ENCODE measurements at regions not wholly inside any gene's neighbourhood (a gene's known extent, or its start where the extent isn't known, plus 50 kb on each side); places are given as distances from the start of the nearest gene placed in this dataset.

- no peak for DNase-seq
These were observed 98.4 kb downstream of the ZFP36L2 start for GRCh38 chr2:43127941-43128558.

GRCh38 chr2:43127208-43127940 lies 99.0 kb downstream of the ZFP36L2 start:
- peak in 1 of 2 experiments; percentile 13 for DNase-seq

GRCh38 chr2:43126817-43127207 lies 99.6 kb downstream of the ZFP36L2 start:
- no peak for DNase-seq

DNA sequence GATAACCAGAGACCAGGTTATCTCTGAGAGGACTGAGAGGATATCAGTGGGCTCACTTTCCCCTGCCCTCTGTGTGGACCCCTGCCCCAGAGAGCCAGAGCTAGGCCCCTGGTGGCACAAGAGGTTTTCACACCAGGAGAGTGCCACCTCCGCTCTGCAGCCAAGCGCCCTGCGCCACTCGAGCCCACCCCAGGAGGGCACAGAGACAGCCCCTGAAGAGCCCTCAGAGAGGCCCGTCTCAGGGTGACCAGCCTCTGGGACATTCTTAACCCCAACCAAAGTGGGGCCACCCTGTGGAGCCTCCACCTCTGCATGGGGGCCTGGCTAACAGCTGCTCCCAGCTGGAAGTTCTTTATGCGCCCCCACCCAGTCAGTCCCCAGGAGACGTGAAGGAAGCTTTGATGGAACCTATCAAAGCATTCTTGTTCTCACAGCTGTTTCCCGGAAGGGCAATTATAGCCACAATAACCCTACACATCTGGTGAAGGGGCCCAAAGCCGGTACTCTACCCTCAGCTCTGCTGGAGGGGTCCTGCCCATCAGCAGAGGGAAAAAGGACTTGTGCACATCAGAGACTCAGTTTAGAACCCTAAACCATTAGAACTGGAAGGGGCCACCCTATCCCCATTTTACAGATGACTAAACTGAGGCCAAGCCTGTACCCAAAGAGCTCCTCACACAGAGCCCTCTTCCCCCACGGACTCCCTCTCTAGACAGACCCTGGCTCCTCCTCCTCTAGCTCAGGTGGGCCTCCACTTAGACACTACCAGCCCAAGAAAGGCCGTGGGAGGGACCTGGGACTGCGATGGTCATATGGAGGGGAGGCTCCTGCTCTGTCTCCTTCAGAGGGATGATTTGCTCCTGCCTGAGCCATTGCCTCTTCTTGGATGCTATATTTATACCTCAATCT lies 101.1 kb downstream of the ZFP36L2 start:
- DNase-seq = no peak

- no peak for DNase-seq
These were observed 101.7 kb downstream of the ZFP36L2 start for GRCh38 chr2:43124687-43125057.

- DNase-seq = no peak
These were observed 102.3 kb downstream of the ZFP36L2 start for GRCh38 chr2:43123981-43124686.

- DNase-seq = no peak
These were observed 102.9 kb downstream of the ZFP36L2 start for GRCh38 chr2:43123486-43123885.

DNA sequence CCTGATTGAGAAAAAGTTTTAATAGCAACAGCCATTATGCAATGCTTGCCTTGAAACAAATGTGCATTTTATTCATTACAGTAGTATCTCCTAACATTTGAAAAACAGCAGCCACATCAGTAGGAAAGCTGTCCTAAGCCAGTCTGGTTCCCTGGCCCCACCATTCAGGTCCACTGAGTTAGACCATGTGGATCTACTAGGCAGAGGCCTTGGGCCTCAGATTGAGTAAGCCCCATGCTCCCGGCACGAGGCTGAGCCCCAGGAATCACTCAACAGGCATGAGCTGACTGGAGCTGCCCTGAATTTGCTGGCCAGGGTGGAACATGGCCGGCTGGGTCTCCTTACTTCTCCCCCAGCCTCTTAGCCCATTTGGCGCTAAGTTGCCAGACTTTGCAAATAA lies 103.4 kb downstream of the ZFP36L2 start:
- DNase-seq = no peak

- no peak for DNase-seq
These were observed 104.7 kb downstream of the ZFP36L2 start for GRCh38 chr2:43121580-43122314.

DNA sequence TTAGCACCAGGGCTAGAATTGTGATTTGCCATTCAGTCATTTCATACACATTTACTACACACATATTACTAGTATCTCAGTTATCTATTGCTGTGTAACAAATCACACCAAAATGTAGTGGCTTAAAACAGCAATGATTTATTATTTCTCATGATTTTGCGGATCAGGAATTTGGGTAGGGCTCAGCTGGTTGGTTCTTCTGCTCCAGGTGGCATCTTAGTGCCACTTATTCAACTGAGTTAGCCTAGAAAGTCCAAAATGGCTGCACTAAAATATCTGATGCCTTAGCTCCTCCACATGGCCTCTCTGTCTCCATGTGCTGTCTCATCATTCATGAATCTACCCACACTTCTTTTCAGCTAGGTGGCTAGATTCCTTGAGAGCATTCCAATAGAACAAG lies 107.1 kb downstream of the ZFP36L2 start:
- no peak for DNase-seq

DNA sequence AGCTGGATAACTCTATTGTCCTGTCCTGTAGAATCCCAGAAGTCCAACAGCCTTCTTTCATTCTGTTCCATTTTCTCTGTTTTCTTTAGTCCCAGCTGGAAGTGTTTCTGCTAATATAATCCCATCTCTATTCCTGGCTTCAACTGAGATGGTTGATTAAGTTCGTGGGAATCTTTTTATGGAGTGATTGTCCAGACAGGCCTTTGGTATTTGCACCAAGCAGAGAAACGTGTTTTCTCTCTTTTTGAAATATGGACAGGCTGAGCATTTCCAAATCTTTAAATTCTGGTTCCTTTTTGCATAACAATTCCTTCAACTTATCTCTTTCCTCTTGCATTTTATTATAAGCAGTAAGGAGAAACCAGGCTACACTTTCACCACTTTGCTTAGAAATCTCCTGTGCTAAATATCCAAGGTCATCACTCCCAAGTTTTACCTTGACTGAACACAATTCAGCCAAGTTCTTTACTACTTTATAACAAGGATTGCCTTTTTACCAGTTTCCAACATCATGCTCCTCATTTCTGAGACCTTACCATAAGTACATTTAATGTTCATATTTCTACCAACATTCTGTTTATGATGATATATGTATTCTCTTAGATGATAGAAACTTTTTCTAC lies 108.8 kb downstream of the ZFP36L2 start:
- no peak for DNase-seq

GRCh38 chr2:43116988-43117387 lies 109.4 kb downstream of the ZFP36L2 start:
- no peak for DNase-seq

DNA sequence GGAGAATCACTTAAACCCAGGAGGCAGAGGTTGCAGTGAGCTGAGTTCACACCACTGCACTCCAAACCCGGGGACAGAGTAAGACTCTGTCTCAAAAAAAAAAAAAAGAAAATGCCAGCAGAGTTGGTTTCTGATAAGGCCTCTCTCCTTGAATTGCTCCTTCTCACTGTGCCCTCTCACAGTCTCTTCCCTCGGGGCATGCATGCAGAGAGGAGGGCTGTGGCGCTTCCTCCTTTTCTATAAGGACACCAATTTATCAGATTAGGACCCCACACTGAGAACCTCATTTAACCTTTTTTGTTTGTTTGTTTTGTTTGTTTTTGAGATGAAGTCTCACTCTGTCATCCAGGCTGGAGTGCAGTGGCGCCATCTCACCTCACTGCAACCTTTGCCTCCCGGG lies 110.5 kb downstream of the ZFP36L2 start:
- no peak for DNase-seq

- DNase-seq = peak in 1 of 2 experiments; percentile 27
These were observed 112.2 kb downstream of the ZFP36L2 start for GRCh38 chr2:43114210-43114609.

- DNase-seq = no peak
These were observed 114.4 kb downstream of the ZFP36L2 start for GRCh38 chr2:43111788-43112554.

- DNase-seq = no peak
These were observed 115.9 kb downstream of the ZFP36L2 start for GRCh38 chr2:43110442-43110871.

GRCh38 chr2:43109261-43109743 lies 117.1 kb downstream of the ZFP36L2 start:
- no peak for DNase-seq

DNA sequence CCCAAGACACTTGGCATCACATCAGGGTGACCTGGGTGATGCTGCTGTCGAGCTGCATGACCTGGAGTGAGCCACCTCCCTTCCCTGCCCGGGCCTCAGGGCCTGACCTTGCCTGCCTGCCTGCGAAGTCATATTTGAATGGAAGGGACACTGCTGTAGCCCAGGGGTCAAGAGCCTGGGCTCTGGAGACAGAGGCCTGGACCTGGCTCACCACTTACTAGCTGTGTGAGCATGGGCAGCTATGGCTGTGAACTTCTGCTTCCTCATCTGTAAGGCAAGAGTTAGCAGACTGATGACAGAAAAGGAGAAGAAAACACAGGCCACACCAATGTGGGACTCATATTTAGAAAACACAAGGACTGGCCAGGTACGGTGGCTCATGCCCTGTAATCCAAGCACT lies 118.7 kb downstream of the ZFP36L2 start:
- no peak for DNase-seq

DNA sequence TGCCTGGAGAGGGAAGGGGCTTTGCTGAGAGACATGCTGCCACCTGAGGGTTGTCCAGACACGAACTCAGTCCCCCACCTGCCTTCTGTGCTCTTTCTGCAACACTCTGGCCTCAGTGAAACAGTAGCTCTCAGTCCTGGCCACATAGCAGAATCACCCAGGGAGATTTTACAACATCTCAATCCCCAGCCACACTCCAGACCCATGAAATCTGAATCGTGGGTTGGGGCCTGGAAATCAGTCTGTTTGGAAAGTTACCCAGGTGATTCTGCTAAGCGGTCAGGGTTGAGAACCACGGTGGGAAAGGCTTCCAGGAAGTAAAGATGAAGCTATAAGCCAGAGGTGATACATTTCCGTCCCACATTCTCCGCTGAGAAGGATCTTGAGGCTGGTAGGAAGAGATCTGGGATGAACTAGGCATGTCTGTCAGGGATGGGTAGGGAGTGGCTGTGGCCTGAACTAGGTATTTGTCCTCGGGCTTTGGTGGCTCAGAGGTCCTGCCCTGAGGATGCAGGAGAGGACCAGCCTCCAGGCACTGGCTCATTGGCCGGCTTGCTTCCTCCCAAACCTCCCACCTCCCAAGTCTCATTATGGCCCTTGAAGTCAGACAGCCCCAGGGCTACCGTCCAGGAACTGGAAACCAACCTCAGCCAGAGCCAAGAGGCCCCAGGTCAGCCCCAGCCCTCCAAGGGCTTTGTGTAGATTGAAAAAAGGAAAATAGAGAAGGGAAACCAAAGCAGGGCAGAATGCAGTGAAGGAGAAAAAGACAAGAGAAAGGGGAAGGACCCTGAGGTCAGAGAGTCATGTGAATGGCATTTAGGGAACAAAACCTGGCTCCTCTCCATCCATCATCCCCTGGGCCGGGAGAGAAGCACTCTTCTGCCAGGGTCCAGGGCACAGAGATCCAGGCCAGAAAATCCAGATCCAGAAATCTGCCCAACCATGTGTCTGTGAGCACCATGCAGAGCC lies 119.6 kb downstream of the ZFP36L2 start:
- DNase-seq = no peak
